HG03159 (cell line): ENCODE measurements at regions not wholly inside any gene's neighbourhood (a gene's known extent, or its start where the extent isn't known, plus 50 kb on each side); places are given as distances from the start of the nearest gene placed in this dataset.

Experiments
- ATAC-seq: cut with Tn5 transposase; IDR thresholded peaks from one replicate; pipeline ENCODE4 v1.9.1; 2021; ENCODE audit warnings: mild to moderate bottlenecking, moderate library complexity; ENCODE audit not compliant: unreplicated experiment

GRCh38 chr11:32531528-32531927, 52.1 kb upstream of the EIF3M start:
- no peak for ATAC-seq

DNA sequence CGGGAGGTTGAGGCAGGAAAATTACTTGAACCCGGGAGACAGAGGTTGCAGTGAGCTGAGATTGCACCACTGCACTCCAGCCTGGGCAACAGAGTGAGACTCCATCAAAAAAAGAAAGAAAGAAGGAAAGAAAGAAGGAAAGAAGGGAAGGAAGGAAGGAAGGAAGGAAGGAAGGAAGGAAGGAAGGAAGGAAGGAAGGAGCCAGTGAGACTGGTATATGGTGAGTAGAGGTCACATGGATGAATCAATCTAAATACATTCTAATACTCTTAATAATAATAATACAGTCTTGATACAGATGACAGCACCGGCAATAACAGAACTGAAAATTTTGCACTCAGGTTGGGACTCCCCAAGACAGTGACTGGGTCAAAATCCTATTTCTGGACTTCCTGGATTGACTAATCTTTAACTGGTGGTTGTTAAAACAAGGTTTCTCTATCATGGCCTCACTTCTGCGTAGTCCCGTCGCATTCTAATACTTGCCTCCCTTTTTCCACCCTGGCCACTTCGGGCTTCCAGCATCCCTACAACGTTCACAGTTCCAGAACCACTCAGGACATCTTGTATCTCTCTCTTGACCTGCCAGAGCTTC, 53.5 kb upstream of the EIF3M start:
- peak; percentile 100 for ATAC-seq

- no peak for ATAC-seq
Measured at GRCh38 chr11:32527261-32528175, 56.1 kb upstream of the EIF3M start.

DNA sequence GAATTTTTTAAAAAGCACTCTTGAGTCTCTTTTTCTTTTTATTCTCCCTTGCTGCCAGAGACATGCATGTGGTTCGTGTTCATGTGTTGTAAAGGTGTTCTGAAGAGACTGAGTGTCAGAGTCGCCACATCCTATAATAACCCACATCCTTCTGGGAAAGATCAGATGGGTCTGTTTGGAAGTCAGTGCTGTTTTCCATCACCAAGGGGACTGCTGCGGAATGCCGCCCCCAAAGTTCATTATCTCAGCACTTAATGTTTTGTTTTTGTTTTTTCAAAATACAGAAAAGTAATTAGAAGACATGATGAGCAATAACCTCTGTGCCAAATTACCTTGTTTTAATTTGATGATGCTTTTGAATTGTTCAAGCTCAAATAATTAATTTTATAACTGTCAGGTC, 56.9 kb upstream of the EIF3M start:
- ATAC-seq, result no peak

DNA sequence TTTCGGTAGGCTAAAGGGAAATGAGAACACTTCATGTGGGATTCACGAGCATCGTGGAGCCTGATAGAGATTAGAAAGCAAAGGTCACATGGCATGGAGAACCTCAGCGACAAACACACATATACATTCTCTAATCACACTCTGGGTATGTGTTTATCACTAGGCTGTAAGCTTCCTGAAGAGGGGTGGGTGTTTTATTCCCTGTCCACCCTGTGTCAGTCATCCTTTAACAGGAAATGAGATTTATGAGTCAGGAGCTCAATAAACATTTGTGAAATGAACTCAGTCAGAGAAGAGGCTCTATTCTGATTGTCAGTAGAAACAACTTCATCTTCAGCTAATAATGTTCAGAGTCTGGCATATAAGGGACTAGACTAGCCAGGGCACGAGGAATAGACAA, 71.7 kb upstream of the EIF3M start:
- no peak for ATAC-seq

DNA sequence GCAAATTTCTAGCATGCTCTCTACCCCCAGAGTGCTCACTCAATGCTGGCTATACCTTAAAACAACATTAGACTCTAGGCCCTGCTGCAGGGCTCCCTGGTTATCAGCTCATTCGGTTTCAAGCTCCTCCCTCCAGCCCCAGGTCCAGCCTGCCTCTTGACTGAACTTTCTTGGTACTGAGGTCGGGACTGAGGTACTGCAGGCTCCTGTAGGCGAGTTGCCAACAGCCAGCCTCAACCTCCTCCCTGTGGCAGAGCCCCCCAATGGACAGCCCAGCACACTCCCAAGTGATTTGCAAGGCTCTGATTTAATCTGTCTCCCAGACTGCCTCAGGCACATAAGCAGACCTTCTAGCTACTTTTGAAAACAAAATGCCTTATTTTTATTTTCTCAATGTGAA, 73.6 kb upstream of the EIF3M start:
- no peak for ATAC-seq

DNA sequence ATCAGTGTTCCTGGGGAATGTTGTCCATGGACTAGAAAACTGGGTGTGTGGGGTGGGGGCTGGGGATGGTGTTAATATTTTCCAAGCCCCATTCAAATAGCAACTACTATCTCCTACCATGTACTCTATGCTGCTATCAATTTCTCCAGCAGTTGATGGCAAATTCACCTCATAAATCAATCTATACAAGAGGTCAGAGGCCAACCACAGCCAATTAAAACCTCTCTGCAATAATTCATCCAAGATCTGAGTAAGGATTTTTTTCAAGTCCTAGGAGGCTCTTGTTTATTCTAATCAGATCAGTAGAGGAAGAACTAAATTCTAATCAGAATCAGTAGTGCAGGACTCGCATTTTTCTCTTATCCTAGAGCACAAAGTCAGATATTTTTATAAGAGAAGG, 73.4 kb upstream of the WT1 start:
- ATAC-seq, result no peak

DNA sequence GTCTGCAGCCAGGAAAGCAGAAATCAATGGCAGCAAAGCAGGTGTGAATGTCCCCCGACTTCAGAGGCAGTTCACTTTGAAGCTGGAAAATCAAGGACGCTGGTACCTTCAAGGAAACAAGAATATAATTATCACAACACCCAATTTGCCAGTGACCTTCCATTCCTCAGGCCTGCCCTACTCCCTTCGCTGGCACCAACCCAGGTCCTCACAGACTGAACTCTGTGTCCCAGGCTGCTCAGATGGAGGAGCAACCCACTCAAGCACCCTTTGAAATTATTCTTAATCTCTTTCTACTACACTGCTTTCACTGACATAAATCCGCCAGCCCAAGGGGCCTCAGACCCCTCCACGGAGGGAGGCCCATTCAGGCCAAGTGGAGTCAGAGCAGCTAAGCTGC, 64.7 kb upstream of the WT1 start:
- no peak for ATAC-seq

GRCh38 chr11:32497951-32498350, 62.6 kb upstream of the WT1 start:
- no peak for ATAC-seq

GRCh38 chr11:32494629-32495028, 59.3 kb upstream of the WT1 start:
- ATAC-seq, result no peak

DNA sequence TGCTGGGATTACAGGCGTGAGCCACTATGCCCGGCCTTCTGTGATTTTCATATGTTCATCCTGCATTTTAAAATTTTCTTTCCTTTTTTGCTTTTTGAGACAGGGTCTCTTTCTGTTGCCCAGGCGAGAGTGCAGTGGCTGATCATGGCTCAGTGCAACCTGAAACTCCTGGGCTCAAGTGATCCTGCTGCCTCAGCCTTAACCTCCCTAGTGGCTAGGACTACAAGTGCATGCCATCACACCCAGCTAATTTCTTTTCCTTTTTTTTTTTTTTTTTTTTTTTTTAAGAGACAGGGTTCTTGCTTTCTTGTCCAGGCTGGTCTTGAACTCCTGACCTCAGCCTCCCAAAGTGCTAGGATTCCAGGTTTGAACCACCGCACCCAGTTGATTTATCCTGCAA, 54.1 kb upstream of the WT1 start:
- ATAC-seq, result no peak

DNA sequence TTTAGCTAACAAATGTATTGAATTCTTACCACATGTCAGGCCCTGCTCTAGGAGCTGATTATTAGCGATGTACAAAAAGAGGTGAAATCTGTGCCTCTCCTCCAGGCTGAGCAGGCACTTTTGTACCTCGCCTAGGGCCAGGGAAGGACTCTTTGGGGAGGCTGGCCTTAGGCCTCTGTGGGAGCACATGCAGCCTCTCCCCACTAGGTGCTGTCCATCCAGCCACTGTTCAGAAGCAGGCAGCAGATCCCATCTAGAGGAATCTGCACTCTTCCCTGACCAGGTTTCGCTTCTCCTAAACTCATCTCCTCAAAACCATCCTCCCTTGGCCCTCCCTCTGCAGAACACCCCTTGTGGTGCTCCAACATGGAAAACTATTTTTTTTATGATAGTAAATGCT, 51.9 kb upstream of the WT1 start:
- ATAC-seq, result peak; percentile 56

DNA sequence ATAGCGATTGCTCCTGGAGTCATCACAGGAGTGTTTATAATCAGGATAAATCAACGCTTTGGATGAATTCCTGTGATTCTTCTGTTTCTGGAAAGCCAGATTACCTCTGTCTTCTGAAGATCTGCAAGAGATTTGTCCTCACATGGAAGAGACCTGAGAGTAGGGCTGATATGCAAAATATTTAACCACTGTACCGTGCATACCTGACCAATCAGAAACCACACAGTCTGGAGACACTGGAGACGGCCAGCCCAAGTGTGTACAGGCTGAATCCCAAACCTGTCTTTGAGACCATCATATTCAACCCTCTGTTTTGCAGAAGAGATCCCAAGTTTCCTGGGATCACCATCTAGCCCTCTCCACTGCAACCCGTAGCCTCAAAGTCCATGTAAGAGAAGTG, 50.4 kb upstream of the WT1 start:
- ATAC-seq, result no peak
